Inflammatory macrophage (primary cell): ENCODE measurements at regions not wholly inside any gene's neighbourhood (a gene's known extent, or its start where the extent isn't known, plus 50 kb on each side); places are given as distances from the start of the nearest gene placed in this dataset.
"Not testable (repeated sequence)": the region's sequence is repeated elsewhere in the genome, so short reads cannot be mapped to it uniquely, and the experiment has no call there.

Experiments
- DNase-seq, 2 donors: peaks; one replicate each; pipeline ENCODE4 v3.0.0-alpha.2; 2020 to 2022

DNA sequence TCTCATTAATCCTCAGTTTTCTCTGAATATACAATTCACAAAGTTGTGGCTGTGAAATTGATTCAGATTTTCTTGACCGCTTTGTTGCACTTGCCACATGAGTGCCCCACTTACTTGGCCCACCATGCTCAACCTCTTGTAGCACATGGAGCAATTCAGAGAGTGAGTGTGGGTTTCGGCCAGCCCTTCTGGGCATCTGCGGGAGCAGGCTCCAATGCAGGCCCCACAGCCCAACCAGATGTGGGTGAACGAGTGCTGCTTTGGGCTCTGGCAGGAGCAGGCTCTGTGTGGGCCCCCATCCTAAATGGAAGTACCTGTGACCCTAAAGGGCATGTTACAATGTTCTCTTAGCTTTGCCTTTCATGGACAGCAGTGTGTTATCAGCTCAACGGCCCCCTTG, 2338.6 kb downstream of the LRRC4C start:
- DNase-seq: no peak

GRCh38 chr11:39113606-39114005, 2345.8 kb downstream of the LRRC4C start:
- DNase-seq: no peak

DNA sequence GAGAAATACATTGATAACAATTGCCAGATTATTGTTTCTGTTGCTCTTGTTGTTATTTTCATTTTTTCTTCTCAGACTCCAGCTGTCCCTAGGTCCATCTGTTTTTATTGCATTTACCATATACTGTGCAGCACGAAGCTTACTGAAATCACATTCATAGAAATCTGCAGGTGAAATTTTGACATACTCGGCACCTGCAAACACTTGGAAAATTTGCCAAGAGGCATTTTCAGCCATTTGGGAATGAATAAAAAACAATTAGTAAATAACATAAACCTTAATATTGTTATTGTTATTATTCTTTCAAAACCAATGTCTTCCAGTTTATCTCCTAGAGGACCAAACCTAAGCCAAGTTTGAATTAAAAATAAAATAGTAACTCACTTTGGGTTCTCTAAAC, 2357.2 kb downstream of the LRRC4C start:
- no peak for DNase-seq

DNA sequence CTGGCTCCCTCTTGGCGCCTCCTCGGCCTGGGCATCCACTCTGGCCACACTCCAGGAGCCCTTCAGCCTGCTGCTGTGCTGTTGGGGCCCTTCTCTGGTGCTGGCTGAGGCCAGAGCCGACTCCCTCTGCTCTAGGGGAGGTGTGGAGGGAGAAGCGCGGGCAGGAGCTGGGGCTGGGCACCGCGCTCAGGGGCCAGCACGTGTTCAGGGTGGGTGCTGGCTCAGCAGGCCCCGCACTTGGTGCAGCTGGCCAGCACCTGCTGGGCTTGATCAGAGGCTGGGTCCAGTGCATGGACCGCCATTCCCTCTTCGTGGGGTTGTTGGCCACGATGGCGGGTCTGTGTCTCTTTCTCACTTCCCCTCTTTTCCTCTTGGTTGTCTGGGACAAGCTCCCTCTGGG, 2381.0 kb downstream of the LRRC4C start:
- DNase-seq: no peak

DNA sequence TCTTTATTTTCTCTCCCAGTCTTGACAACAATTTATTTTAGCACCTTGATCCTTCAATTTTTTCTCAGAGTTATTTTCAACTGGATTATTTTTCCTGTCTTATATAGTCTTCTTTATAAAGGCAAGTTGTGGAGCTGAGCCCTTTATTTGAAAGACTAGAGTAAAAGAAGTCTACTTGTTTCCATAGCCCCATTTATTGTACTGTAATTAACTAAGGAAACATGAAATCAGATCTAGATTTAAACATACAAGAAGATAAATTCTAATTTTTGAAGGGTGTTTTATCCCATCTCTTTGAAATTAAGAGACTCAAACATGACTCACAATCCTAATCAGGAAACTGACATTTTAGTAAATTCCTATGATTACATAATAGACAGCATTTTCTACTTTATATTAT, 2421.8 kb downstream of the LRRC4C start:
- no peak for DNase-seq

DNA sequence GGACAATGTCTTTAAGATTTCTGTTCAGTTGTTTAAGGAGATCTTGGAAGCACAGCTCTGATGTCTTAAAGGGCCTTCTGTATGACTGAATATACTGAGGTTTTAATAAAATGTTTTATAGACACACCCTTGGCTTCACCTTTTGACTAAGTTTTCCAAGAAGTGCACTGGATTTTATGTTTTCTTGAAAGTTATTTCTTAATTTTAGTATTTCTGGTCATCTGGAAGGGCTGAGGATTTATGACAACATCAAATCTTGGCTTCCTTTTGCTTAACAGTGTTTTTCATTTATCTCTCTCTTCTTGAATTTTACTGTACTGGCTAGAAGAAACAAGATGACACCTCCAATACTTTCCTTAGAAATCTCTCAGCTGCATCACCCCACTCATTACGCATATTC, 2423.4 kb downstream of the LRRC4C start:
- no peak for DNase-seq

DNA sequence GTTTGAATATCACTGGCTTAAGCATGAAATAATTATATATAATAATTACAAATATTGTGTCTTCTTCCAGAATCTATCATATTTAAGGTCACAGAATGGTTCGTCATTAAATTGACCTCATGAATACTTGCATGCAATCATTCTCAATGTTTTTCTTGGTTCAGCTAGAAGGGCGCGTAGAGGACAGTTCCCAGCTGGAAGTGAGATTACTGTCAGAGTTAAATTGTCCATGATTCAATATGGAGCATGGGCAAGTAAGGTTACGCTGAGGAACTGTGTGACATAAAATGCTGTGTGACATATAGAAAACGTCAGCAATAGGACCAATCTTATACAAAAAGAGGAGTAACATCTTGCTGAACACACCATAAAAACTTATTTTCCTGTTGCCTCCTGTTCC, 2423.5 kb upstream of the RAG2 start:
- DNase-seq: no peak

DNA sequence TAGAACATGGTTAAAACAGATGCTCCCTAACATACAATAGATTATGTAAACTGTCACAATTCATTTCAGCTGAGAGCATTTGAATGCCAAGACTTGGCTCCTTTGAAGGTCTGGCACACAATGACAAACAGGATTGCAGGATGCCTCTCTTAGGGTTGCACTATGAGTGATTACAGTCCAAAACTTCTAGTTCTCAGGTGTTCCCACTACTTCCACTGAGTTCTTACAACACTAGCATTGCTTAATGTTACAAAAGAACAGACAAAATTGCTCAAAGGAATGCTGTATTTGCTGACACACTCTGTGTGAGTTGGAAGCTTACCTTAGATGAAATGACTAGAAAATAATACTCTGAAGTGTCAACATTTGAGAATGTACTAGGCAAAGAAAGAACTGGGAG, 2413.8 kb upstream of the RAG2 start:
- no peak for DNase-seq

GRCh38 chr11:38990841-38991240, 2392.8 kb upstream of the RAG2 start:
- DNase-seq: no peak

GRCh38 chr11:38990139-38990538, 2392.1 kb upstream of the RAG2 start:
- DNase-seq: no peak

- no peak for DNase-seq
Measured at GRCh38 chr11:38988908-38989307, 2390.9 kb upstream of the RAG2 start.

GRCh38 chr11:38972220-38972619, 2374.2 kb upstream of the RAG2 start:
- no peak for DNase-seq

GRCh38 chr11:38971141-38971540, 2373.1 kb upstream of the RAG2 start:
- DNase-seq: no peak

DNA sequence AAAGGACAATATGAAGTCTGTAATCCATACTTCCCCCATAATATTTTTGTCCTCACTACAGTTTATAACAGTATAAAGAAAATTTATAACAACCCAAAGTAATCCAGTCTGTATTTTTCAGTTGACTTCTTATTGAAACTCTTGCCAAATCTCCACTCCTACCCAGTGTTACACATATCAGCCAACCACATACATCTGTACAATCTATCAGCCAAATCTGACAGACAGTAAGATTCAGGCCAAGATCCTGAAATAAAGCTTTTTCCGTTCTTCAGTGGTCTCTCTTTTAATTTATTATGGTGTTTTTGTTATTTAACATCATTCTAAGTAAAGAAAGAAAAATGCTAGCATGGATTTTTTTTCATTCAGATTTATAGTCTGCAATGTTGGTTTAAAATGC, 2370.9 kb upstream of the RAG2 start:
- DNase-seq: no peak

- DNase-seq: no peak
Measured at GRCh38 chr11:38952698-38953097, 2354.7 kb upstream of the RAG2 start.

DNA sequence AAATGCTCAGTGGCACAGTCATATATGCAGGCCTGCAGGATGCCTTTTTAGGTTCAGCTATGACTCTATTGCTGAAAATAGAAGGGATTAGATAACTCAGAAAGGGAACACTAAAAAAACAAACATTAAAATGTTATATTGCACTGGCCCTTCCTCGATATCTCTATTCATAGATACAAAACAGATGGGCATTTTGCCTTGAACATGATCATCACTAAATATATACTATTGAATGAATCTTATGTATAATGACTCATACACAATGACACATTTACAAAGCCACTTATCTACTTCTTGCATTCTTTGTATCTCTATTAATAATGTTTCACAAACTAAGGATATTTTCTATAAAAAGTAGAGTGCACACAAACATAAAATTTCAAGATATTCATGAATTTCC, 2352.8 kb upstream of the RAG2 start:
- no peak for DNase-seq

DNA sequence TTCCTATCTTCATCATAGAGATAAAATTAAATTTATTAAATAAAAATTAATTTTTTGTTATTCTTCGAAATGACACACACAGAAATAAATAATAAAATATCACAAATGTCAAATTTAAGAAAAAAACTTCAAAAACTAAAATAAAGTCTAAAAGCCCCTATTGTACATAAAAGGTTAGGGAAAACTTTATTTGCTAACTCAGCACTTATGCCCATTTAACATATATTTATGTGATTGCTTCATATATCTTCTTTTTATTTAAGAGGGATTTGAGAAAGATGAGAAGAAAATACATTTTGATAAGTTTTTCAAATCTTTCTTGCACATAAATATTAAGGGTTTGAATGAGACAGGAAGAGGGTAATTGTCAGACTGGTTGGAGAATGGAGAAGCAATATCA, 2350.4 kb upstream of the RAG2 start:
- DNase-seq: no peak

- DNase-seq: no peak
Measured at GRCh38 chr11:38937709-38938108, 2339.7 kb upstream of the RAG2 start.

DNA sequence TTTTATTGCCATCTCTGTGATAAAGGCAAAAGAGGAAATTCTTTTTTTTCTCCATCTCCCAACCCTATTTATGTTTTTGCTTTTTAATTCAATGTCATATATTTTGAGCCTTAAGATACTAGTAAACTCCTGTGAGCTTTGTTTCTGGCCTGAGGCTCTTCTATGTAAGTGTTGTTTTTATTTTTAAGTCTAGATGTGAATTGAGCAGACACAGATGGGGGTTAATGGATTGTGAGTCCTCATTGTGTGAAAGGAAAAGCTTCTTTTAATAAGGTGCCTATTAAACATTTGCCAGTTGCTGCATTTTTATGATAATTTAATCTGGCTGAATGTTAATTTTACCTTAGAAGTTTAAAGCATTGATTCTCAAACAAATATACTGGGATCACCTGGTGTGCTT, 2337.9 kb upstream of the RAG2 start:
- no peak for DNase-seq

GRCh38 chr11:38927993-38928392, 2330.0 kb upstream of the RAG2 start:
- DNase-seq: no peak

- no peak for DNase-seq
Measured at GRCh38 chr11:38924644-38925043, 2326.6 kb upstream of the RAG2 start.

DNA sequence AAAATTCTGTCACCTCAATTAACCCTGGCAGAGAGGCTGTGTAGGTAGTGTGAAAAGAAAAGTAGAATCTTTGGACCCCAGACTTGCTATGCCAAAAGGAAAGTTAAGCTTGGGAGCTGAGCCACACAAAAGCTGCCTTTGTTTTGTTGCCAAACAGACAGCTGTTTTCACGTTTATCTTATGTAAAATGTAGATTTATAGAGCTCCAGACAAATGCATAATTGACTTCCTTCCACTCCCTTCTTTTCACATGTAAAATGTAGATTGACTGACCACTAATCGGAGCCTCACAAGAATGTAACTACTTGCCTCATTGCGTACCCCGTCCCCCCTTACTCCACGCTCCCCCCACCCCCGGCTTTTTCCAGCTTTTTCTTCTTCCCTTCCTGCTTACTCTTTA, 2302.2 kb upstream of the RAG2 start:
- no peak for DNase-seq

DNA sequence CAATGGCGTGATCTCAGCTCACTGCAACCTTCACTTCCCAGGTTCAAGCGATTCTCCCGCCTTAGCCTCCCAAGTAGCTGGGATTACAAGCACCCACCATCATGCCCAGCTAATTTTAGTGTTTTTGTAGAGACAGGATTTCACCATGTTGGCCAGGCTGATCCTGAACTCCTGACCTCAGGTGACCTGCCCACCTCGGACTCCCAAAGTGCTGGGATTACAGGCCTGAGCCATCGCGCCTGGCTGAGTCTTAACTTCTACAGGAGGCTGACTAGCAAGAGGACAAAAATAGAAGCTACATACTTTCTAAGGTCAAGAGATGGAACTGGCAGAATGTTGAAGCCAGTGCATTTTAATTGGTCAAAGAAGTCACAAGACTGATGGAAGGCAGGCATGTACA, 2296.2 kb upstream of the RAG2 start:
- not testable (repeated sequence) for DNase-seq

- no peak for DNase-seq
Measured at GRCh38 chr11:38884145-38884865, 2286.3 kb upstream of the RAG2 start.

- DNase-seq: no peak
Measured at GRCh38 chr11:38867338-38867737, 2269.3 kb upstream of the RAG2 start.
